Calu3 (cell line): ENCODE measurements at regions not wholly inside any gene's neighbourhood (a gene's known extent, or its start where the extent isn't known, plus 50 kb on each side); places are given as distances from the start of the nearest gene placed in this dataset.

ENCODE experiments used
- BruUV-seq: library from RNA; stranded (reverse); fragments of 400-500 nt; replicated peaks from 2 replicates; lab custom pipeline; 2021; lab: Mats Ljungman, UMichigan
- CTCF ChIA-PET: fragments of 300-600 bp; sonication (Branson Sonifier 250); formaldehyde crosslinking; loops from one replicate; lab custom pipeline; 2022; ENCODE audit warnings: antibody characterized with exemption; lab: Charles Lee
- DNase-seq: peaks from one replicate; pipeline ENCODE4 v3.0.0; 2022
- H3K27ac Mint-ChIP-seq: one replicate; pipeline ENCODE4 v1.8.0; 2022; ENCODE audit warnings: mixed read lengths; ENCODE audit not compliant: unreplicated experiment
- H3K27me3 Mint-ChIP-seq: one replicate; pipeline ENCODE4 v1.8.0; 2022; ENCODE audit warnings: mixed read lengths; ENCODE audit not compliant: unreplicated experiment
- H3K36me3 Mint-ChIP-seq: one replicate; pipeline ENCODE4 v1.8.0; 2022; ENCODE audit warnings: mild to moderate bottlenecking, moderate library complexity, mixed read lengths; ENCODE audit not compliant: insufficient read depth, unreplicated experiment
- H3K4me1 Mint-ChIP-seq: one replicate; pipeline ENCODE4 v1.8.0; 2022; ENCODE audit warnings: mild to moderate bottlenecking, low read depth, mixed read lengths; ENCODE audit not compliant: unreplicated experiment
- H3K4me3 Mint-ChIP-seq: one replicate; pipeline ENCODE4 v1.8.0; 2022; ENCODE audit warnings: mild to moderate bottlenecking, low read depth, moderate library complexity, mixed read lengths; ENCODE audit not compliant: unreplicated experiment
- H3K9me3 Mint-ChIP-seq: one replicate; pipeline ENCODE4 v1.8.0; 2022; ENCODE audit warnings: low read depth, mixed read lengths; ENCODE audit not compliant: unreplicated experiment
- intact Hi-C: fragments of 100-400 bp; cut with micrococcal nuclease; formaldehyde crosslinking; loops from one replicate; pipeline ENCODE4 v1.10.0; 2022; ENCODE audit not compliant: unreplicated experiment
- TF ChIP-seq, protein P1 (sequence below): fragments of 200-600 bp; IDR thresholded peaks from one replicate; pipeline ENCODE4 v1.8.0; 2022; ENCODE audit warnings: antibody characterized with exemption; ENCODE audit not compliant: unreplicated experiment

DNA sequence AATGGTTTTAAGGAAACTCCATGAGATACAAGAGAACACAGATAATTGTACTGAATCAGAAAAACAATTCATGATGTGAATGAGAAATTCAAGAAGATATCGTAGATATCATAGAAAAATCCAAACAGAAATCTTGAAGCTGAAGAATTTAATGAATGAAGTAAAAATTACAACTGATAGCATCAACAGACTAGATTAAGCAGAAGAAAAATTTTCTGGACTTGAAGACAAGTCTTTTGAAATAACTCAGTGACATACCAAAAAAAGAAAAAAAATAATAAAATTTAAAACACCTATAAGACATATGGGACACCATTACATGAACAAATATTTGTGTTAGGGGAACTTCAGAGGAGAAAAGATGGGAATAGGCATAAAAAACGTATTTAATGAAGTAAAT lies 122.8 kb upstream of the SYT10 start:
- H3K4me3 Mint-ChIP-seq = no peak overlapping the region
- H3K36me3 Mint-ChIP-seq = no peaks in the 10 kb centered on the region
- no peak overlapping the region for H3K27ac Mint-ChIP-seq
- H3K27me3 Mint-ChIP-seq = no peaks in the 10 kb centered on the region
- CTCF ChIA-PET = no interaction called here
- TF ChIP-seq, protein P1, sequence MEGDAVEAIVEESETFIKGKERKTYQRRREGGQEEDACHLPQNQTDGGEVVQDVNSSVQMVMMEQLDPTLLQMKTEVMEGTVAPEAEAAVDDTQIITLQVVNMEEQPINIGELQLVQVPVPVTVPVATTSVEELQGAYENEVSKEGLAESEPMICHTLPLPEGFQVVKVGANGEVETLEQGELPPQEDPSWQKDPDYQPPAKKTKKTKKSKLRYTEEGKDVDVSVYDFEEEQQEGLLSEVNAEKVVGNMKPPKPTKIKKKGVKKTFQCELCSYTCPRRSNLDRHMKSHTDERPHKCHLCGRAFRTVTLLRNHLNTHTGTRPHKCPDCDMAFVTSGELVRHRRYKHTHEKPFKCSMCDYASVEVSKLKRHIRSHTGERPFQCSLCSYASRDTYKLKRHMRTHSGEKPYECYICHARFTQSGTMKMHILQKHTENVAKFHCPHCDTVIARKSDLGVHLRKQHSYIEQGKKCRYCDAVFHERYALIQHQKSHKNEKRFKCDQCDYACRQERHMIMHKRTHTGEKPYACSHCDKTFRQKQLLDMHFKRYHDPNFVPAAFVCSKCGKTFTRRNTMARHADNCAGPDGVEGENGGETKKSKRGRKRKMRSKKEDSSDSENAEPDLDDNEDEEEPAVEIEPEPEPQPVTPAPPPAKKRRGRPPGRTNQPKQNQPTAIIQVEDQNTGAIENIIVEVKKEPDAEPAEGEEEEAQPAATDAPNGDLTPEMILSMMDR = no peak
- BruUV-seq = no TSS peak
- no peaks in the 10 kb centered on the region for H3K4me1 Mint-ChIP-seq
- intact Hi-C loops = no loop called here
- DNase-seq = no peak
- peaks cover 8% of the 10 kb centered on the region for H3K9me3 Mint-ChIP-seq

DNA sequence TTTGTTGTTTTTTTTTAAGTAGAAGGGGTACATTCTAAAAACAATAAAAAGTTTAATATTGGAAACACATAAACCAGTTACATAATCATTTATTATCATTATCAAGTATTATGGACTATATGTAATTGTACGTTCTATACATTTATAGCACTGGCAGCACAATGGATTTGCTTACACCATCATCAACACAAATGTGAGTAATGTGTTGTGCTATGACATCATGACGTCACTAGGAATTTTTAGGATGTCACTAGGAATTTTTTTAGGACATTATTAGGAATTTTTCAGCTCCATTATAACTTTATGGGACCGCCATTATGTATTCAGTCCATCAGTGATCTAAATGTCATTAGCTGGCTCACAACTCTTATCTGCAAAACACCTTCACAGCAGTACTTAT lies 126.8 kb upstream of the SYT10 start:
- TF ChIP-seq, protein P1 = no peak
- H3K4me1 Mint-ChIP-seq = no peaks in the 10 kb centered on the region
- BruUV-seq = no TSS peak
- H3K4me3 Mint-ChIP-seq = no peak overlapping the region
- CTCF ChIA-PET = interaction anchor here (0.6 kb wide), 1 partner anchor 11 kb away, joined by 3 read pairs; no protein-coding TSS in a partner anchor
- no peaks in the 10 kb centered on the region for H3K36me3 Mint-ChIP-seq
- H3K9me3 Mint-ChIP-seq = peaks cover 14% of the 10 kb centered on the region
- no peak for DNase-seq
- H3K27ac Mint-ChIP-seq = no peak overlapping the region
- intact Hi-C loops = no loop called here
- no peaks in the 10 kb centered on the region for H3K27me3 Mint-ChIP-seq

DNA sequence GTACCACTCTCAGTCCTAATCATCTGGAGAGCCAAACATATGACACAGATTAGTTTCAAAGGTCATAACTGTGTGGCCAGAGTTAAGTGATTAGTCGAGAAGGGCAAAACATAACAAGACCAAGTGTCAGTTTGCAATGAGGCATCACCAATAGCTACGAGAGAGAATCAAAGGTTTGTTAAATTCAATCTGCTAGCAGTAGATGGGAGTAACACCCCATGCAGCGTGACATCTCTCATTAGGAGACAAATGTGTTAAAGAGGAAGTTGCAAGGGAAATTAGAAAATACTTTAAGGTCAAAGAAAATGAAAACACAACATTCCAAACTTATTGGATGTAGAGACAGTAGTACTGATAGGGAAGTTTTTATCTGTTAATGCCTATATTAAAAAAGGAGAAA lies 135.7 kb upstream of the SYT10 start:
- TF ChIP-seq, protein P1 = no peak

DNA sequence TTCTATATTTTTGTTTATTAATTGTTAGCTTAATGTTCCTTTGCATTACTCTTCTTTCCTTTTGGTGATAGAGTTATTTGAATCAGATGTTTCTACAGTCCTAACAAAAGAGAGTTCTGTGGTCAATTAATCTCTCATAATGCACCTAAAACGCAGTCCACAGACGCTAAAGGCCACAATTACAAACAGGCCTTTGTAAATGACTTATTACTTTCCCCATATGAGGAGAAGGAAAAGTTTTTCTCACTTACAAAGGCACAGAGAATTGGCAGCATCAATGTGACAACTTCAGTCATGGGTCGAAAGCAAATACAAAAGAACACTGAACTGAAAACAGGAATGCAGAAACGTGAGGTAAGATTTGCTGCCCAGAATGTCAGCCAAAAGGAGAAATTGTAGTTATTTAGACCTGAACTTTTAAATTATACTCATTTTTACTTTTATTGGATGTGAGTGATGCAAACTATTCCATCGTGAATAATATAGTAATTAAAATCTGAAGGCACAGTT lies 142.0 kb upstream of the SYT10 start:
- Mint-ChIP-seq H3K4me3 (no peak overlapping the region), H3K27ac (no peak overlapping the region), H3K9me3 (no peaks in the 10 kb centered on the region), H3K36me3 (no peaks in the 10 kb centered on the region), H3K4me1 (no peaks in the 10 kb centered on the region), H3K27me3 (no peaks in the 10 kb centered on the region)
- CTCF ChIA-PET = no interaction called here
- BruUV-seq = no TSS peak
- no peak for DNase-seq
- intact Hi-C loops = no loop called here
- TF ChIP-seq, protein P1 = no peak

More for the DNA sequence above, 135.7 kb upstream of the SYT10 start:
- H3K4me1 Mint-ChIP-seq = no peaks in the 10 kb centered on the region
- no peak for DNase-seq
- no TSS peak for BruUV-seq
- no peak overlapping the region for H3K27ac Mint-ChIP-seq
- H3K4me3 Mint-ChIP-seq = no peak overlapping the region
- CTCF ChIA-PET = no interaction called here
- H3K27me3 Mint-ChIP-seq = no peaks in the 10 kb centered on the region
- H3K36me3 Mint-ChIP-seq = no peaks in the 10 kb centered on the region
- peaks cover 5% of the 10 kb centered on the region for H3K9me3 Mint-ChIP-seq
- intact Hi-C loops = no loop called here
